B cell (primary cell): ENCODE measurements at regions not wholly inside any gene's neighbourhood (a gene's known extent, or its start where the extent isn't known, plus 50 kb on each side); places are given as distances from the start of the nearest gene placed in this dataset.

ENCODE experiments used
- ATAC-seq: fragments of 200-7000 bp; cut with Tn5 transposase; one replicate; pipeline ENCODE4 v1.10.0; 2021; ENCODE audit warnings: low read depth, mild to moderate bottlenecking, moderate number of reproducible peaks, moderate library complexity
- CTCF ChIA-PET: fragments of 350-600 bp; sonication (Branson Sonifier 250); formaldehyde crosslinking; loops from one replicate; lab custom pipeline; 2021; ENCODE audit warnings: antibody characterized with exemption, inconsistent platforms; lab: Charles Lee
- POLR2A ChIA-PET: fragments of 350-600 bp; sonication (Branson Sonifier 250); formaldehyde crosslinking; loops from one replicate; lab custom pipeline; 2021; ENCODE audit warnings: antibody characterized with exemption; lab: Charles Lee
- DNase-seq: peaks from one replicate; pipeline ENCODE4 v3.0.0; 2013
- H2AFZ ChIP-seq: 2 replicates; pipeline ENCODE4 v1.6.1; 2012; ENCODE audit warnings: mild to moderate bottlenecking, low read depth, low read length; ENCODE audit not compliant: insufficient read depth, poor library complexity, severe bottlenecking
- H3K27ac ChIP-seq, 2 donors: 1 replicate in 1 of 2; 2 replicates in 1 of 2; pipeline ENCODE4 v1.5.1; 2012 to 2013; ENCODE audit warnings: low read length in 2 of 2, mild to moderate bottlenecking in 2 of 2, moderate library complexity in 1 of 2
- H3K27me3 ChIP-seq, 4 experiments: fragments of 200-600 bp in 1 of 4; sonication (generic) in 1 of 4; replicated peaks in 1 of 4; 1 replicate in 2 of 4; 2 replicates in 2 of 4; pipeline versions ENCODE4 v1.6.1 to v1.7.0; 2013 to 2016; ENCODE audit warnings: low read length in 3 of 4, mild to moderate bottlenecking in 2 of 4, mixed read lengths in 1 of 4, moderate library complexity in 1 of 4; ENCODE audit not compliant: insufficient read depth in 4 of 4, control insufficient read depth in 3 of 4; ENCODE audit errors: control extremely low read depth in 1 of 4
- H3K36me3 ChIP-seq, 2 experiments: replicated peaks in 1 of 2; 1 replicate in 1 of 2; 2 replicates in 1 of 2; pipeline versions ENCODE4 v1.6.1 to v1.7.1; 2013; ENCODE audit warnings: low read length in 1 of 2; ENCODE audit not compliant: insufficient read depth in 2 of 2, control insufficient read depth in 1 of 2; ENCODE audit errors: control extremely low read depth in 1 of 2, extremely low read depth in 1 of 2
- H3K4me1 ChIP-seq, 2 donors: fragments of 200-600 bp in 1 of 2; sonication (generic) in 1 of 2; 1 replicate in 1 of 2; 2 replicates in 1 of 2; pipeline versions ENCODE4 v1.5.1 to v1.6.1; 2013 to 2017; ENCODE audit warnings: low read length in 2 of 2; ENCODE audit not compliant: control insufficient read depth in 2 of 2, insufficient read depth in 2 of 2
- H3K4me2 ChIP-seq: replicated peaks from 2 replicates; pipeline ENCODE3; 2012; ENCODE audit warnings: mild to moderate bottlenecking, low read depth, low read length; ENCODE audit not compliant: poor library complexity, severe bottlenecking
- H3K4me3 ChIP-seq, 5 experiments: fragments of 200-600 bp in 1 of 5; sonication (generic) in 1 of 5; 1 replicate in 3 of 5; 2 replicates in 2 of 5; pipeline versions ENCODE4 v1.5.1 to v1.7.0; 2011 to 2016; ENCODE audit warnings: low read length in 4 of 5, mild to moderate bottlenecking in 4 of 5, low read depth in 2 of 5, control low read depth in 1 of 5, moderate library complexity in 1 of 5; ENCODE audit not compliant: insufficient read depth in 1 of 5; ENCODE audit errors: control extremely low read depth in 1 of 5, extremely low read depth in 1 of 5
- H3K79me2 ChIP-seq: fragments of 200-600 bp; sonication (generic); one replicate; pipeline ENCODE4 v1.6.0; 2016; ENCODE audit warnings: low read length; ENCODE audit not compliant: control insufficient read depth, insufficient read depth
- H3K9ac ChIP-seq: fragments of 200-600 bp; sonication (generic); 2 replicates; pipeline ENCODE4 v1.6.1; 2017; ENCODE audit warnings: mild to moderate bottlenecking, low read length, moderate library complexity
- H3K9me3 ChIP-seq, 3 donors: one replicate each; pipeline versions ENCODE4 v1.6.1 to v1.7.1; 2013; ENCODE audit warnings: low read length in 2 of 3; ENCODE audit not compliant: control insufficient read depth in 2 of 3, insufficient read depth in 1 of 3; ENCODE audit errors: control extremely low read depth in 1 of 3
- H4K20me1 ChIP-seq: 2 replicates; pipeline ENCODE4 v1.6.0; 2012; ENCODE audit warnings: mild to moderate bottlenecking, low read length; ENCODE audit not compliant: insufficient read depth, control insufficient read depth, poor library complexity, severe bottlenecking
- H3K27ac Mint-ChIP-seq: one replicate; pipeline ENCODE4 v1.8.0; 2021; ENCODE audit warnings: mixed read lengths
- H3K27me3 Mint-ChIP-seq: one replicate; pipeline ENCODE4 v1.8.0; 2021; ENCODE audit warnings: mixed read lengths
- H3K4me1 Mint-ChIP-seq: one replicate; pipeline ENCODE4 v1.8.0; 2021; ENCODE audit warnings: mixed read lengths
- H3K4me3 Mint-ChIP-seq: one replicate; pipeline ENCODE4 v1.8.0; 2021; ENCODE audit warnings: mixed read lengths
- H3K9me3 Mint-ChIP-seq: one replicate; pipeline ENCODE4 v1.8.0; 2022; ENCODE audit warnings: mixed read lengths; ENCODE audit not compliant: insufficient read depth
- EZH2 ChIP-seq: IDR thresholded peaks from 2 replicates; pipeline ENCODE4 v1.6.1; 2012; ENCODE audit warnings: borderline replicate concordance, low read depth, mild to moderate bottlenecking, moderate library complexity, low read length; ENCODE audit not compliant: insufficient read depth, poor library complexity, severe bottlenecking
- WGBS: methylation state at CpG from one replicate; pipeline ENCODE4 v1.1.5; 2013; ENCODE audit warnings: missing lambda C conversion rate; ENCODE audit not compliant: insufficient coverage; 5-methylcytosine and 5-hydroxymethylcytosine counted together
- intact Hi-C: fragments of 100-400 bp; cut with micrococcal nuclease; formaldehyde crosslinking; loops from one replicate; pipeline ENCODE4 v1.10.0; 2022
- TF ChIP-seq, protein P1 (sequence below): fragments of 200-600 bp; IDR thresholded peaks from one replicate; pipeline ENCODE4 v1.8.0; 2022; ENCODE audit warnings: antibody characterized with exemption, mild to moderate bottlenecking

DNA sequence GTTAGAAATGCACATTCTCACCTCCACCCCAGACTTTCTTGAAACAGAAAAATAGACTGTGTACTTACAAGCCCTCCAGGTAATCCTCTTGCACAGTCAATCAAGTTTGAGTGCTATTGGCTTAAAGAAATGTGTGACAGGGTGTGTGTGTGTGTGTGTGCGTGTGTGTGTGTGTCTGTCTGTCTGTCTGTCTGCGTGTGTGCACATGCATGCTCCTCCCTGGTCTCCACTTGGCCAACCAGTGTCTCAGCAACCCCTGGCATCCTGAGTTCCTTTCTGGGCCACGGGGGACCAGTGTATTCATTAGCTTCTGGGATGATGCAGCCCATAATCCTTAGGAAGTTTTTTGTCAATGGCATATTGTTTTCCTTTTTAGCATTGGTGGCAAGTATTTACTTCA, 128.8 kb upstream of the IL12A start:
- Histone ChIP-seq H3K27me3 (peaks cover 0 to 5% (median 0%) of the 10 kb centered on the region in 4 experiments), H4K20me1 (no peaks in the 10 kb centered on the region), H3K27ac (no peak overlapping the region), H3K4me1 (peaks cover 22 to 29% of the 10 kb centered on the region in 2 donors), H3K4me2 (no peak overlapping the region), H3K79me2 (no peaks in the 10 kb centered on the region), H3K9me3 (no peaks in the 10 kb centered on the region), H3K36me3 (no peaks in the 10 kb centered on the region), H3K4me3 (no peak overlapping the region), H2AFZ (peak overlapping the region; percentile 17), H3K9ac (no peak overlapping the region)
- ChIA-PET POLR2A (no interaction called here), CTCF (interaction anchor here (0.7 to 1.1 kb wide), 2 partner anchors 25 to 30 kb away, joined by 3 read pairs; no protein-coding TSS in a partner anchor)
- H3K9me3 Mint-ChIP-seq, result no peaks in the 10 kb centered on the region
- WGBS, result 52% methylated on average over 2 of the region's 3 CpGs
- no peak overlapping the region for H3K27ac Mint-ChIP-seq
- no peak for DNase-seq
- intact Hi-C loops, result no loop called here
- TF ChIP-seq, protein P1, sequence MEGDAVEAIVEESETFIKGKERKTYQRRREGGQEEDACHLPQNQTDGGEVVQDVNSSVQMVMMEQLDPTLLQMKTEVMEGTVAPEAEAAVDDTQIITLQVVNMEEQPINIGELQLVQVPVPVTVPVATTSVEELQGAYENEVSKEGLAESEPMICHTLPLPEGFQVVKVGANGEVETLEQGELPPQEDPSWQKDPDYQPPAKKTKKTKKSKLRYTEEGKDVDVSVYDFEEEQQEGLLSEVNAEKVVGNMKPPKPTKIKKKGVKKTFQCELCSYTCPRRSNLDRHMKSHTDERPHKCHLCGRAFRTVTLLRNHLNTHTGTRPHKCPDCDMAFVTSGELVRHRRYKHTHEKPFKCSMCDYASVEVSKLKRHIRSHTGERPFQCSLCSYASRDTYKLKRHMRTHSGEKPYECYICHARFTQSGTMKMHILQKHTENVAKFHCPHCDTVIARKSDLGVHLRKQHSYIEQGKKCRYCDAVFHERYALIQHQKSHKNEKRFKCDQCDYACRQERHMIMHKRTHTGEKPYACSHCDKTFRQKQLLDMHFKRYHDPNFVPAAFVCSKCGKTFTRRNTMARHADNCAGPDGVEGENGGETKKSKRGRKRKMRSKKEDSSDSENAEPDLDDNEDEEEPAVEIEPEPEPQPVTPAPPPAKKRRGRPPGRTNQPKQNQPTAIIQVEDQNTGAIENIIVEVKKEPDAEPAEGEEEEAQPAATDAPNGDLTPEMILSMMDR, result no peak
- no peak for TF ChIP-seq EZH2
- H3K4me3 Mint-ChIP-seq, result no peak overlapping the region
- no peak for ATAC-seq
- H3K27me3 Mint-ChIP-seq, result peaks cover 7% of the 10 kb centered on the region
- peaks cover 36% of the 10 kb centered on the region for H3K4me1 Mint-ChIP-seq

DNA sequence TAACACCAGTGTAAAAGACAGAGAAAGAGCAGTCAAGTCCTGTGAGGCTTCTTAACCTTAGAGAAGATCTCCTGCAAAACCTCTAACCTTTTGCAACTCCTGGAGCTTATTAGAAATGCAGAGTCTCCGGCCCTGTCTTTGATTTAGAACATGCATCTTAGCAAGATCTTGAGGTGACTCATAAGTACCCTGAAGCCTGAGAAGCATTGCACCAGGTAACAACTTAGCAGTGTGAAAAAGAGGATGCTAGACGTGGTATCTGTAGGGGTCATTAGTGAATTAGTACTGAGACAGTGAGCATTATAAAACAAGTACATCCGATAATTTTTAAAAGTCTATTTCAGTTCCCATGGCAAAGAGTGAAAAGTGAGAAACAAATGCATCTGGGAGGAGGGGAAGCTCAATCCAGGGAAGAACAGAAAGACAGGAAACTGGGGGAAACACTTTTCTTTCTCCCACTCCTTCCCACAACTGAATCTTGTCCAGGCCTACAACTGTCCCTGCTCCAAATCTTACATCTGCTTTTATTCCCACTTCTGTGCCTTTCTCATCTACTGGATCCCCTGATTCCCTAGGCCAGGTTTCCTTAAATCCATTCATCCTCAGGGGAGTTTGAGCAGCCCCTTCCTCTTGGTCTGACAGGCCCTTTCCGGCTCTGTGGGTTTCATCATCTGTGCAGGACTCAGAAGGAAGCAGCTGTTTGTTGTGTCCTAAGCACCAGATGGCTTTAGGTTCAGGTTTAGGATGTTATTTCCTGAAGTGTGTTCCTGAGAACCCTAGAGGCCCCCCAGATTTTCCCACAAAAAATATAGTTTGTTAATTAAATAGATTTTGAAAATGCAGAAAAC, 128.1 kb upstream of the IL12A start:
- H4K20me1 ChIP-seq, result no peaks in the 10 kb centered on the region
- CTCF ChIA-PET, result interaction anchor here (0.5 to 1.1 kb wide), 2 partner anchors 24 to 552 kb away, joined by 3 to 4 read pairs; no protein-coding TSS in a partner anchor

More for the DNA sequence above, 128.1 kb upstream of the IL12A start:
- Histone ChIP-seq H3K79me2 (no peaks in the 10 kb centered on the region), H3K4me1 (peaks cover 22 to 29% of the 10 kb centered on the region in 2 donors), H2AFZ (peak overlapping the region; percentile 17), H3K27me3 (peaks cover 0 to 5% (median 0%) of the 10 kb centered on the region in 4 experiments), H3K9ac (no peak overlapping the region), H3K36me3 (no peaks in the 10 kb centered on the region), H3K9me3 (no peaks in the 10 kb centered on the region), H3K27ac (no peak overlapping the region), H3K4me3 (no peak overlapping the region), H3K4me2 (no peak overlapping the region)
- Mint-ChIP-seq H3K4me3 (no peak overlapping the region), H3K27ac (no peak overlapping the region), H3K4me1 (peaks cover 36% of the 10 kb centered on the region), H3K27me3 (peaks cover 5% of the 10 kb centered on the region), H3K9me3 (no peaks in the 10 kb centered on the region)
- POLR2A ChIA-PET, result no interaction called here
- intact Hi-C loops, result no loop called here
- TF ChIP-seq, protein P1, result no peak
- no peak for TF ChIP-seq EZH2
- DNase-seq, result no peak
- WGBS, result 64% methylated on average over 1 of the region's 4 CpGs
- ATAC-seq, result no peak
